IMR-90 (cell line): ENCODE measurements at regions not wholly inside any gene's neighbourhood (a gene's known extent, or its start where the extent isn't known, plus 50 kb on each side); places are given as distances from the start of the nearest gene placed in this dataset.
"Not testable (repeated sequence)": the region's sequence is repeated elsewhere in the genome, so short reads cannot be mapped to it uniquely, and the experiment has no call there.

Experiments used
- ATAC-seq: fragments of 200-7000 bp; cut with Tn5 transposase; 2 replicates; pipeline ENCODE4 v1.9.1; 2020; ENCODE audit warnings: low read depth, mild to moderate bottlenecking, moderate library complexity
- BruUV-seq: library from RNA; stranded (reverse); fragments of 400-500 nt; replicated peaks from 2 replicates; lab custom pipeline; 2021; lab: Mats Ljungman, UMichigan
- CTCF ChIA-PET: fragments of 300-600 bp; formaldehyde crosslinking; extraction: SDS; loops from one replicate; lab custom pipeline; 2021; ENCODE audit warnings: antibody characterized with exemption; lab: Yijun Ruan, JAX
- POLR2A ChIA-PET: fragments of 300-600 bp; sonication (Branson Sonifier 250); formaldehyde crosslinking; loops from one replicate; lab custom pipeline; 2022; ENCODE audit warnings: antibody characterized with exemption; ENCODE audit not compliant: unreplicated experiment; lab: Charles Lee
- DNase-seq: peaks from one replicate; pipeline ENCODE4 v3.0.0; 2013
- H2AFZ ChIP-seq: replicated peaks from 2 replicates; pipeline ENCODE3; 2013; ENCODE audit warnings: low read length, mild to moderate bottlenecking; ENCODE audit not compliant: poor library complexity
- H2AK5ac ChIP-seq: 2 replicates; pipeline ENCODE4 v1.6.1; 2013; ENCODE audit warnings: low read depth, low read length, inconsistent platforms
- H2AK9ac ChIP-seq: replicated peaks from 2 replicates; pipeline ENCODE3; 2013; ENCODE audit warnings: mild to moderate bottlenecking, low read depth, low read length, moderate library complexity; ENCODE audit not compliant: poor library complexity
- H2BK120ac ChIP-seq: 2 replicates; pipeline ENCODE4 v1.6.1; 2013; ENCODE audit warnings: low read depth, low read length, inconsistent platforms
- H2BK15ac ChIP-seq: 3 replicates; pipeline ENCODE4 v1.6.1; 2013; ENCODE audit warnings: low read depth, low read length, inconsistent platforms
- H2BK20ac ChIP-seq: 2 replicates; pipeline ENCODE4 v1.6.1; 2013; ENCODE audit warnings: low read depth, mild to moderate bottlenecking, inconsistent platforms, low read length, moderate library complexity
- H2BK5ac ChIP-seq: 2 replicates; pipeline ENCODE4 v1.6.1; 2013; ENCODE audit warnings: mild to moderate bottlenecking, low read depth, low read length, inconsistent platforms; ENCODE audit not compliant: poor library complexity, severe bottlenecking
- H3K14ac ChIP-seq: replicated peaks from 2 replicates; pipeline ENCODE4 v1.6.1; 2013; ENCODE audit warnings: low read depth, low read length, inconsistent platforms
- H3K18ac ChIP-seq: 2 replicates; pipeline ENCODE4 v1.6.1; 2013; ENCODE audit warnings: low read depth, low read length, control low read depth
- H3K23ac ChIP-seq: 2 replicates; pipeline ENCODE4 v1.6.1; 2013; ENCODE audit warnings: low read depth, low read length, inconsistent platforms
- H3K27ac ChIP-seq: 2 replicates; pipeline ENCODE4 v1.5.1; 2013; ENCODE audit warnings: mild to moderate bottlenecking, control low read depth, low read length; ENCODE audit not compliant: insufficient read depth
- H3K27me3 ChIP-seq: 2 replicates; pipeline ENCODE4 v1.6.1; 2013; ENCODE audit warnings: low read length; ENCODE audit not compliant: control insufficient read depth, insufficient read depth
- H3K36me3 ChIP-seq: 2 replicates; pipeline ENCODE4 v1.6.1; 2013; ENCODE audit warnings: low read length, mixed read lengths; ENCODE audit not compliant: control insufficient read depth, insufficient read depth
- H3K4ac ChIP-seq: 2 replicates; pipeline ENCODE4 v1.6.1; 2013; ENCODE audit warnings: low read depth, low read length, inconsistent platforms
- H3K4me1 ChIP-seq: 2 replicates; pipeline ENCODE4 v1.6.1; 2013; ENCODE audit warnings: low read length, mixed read lengths; ENCODE audit not compliant: control insufficient read depth, insufficient read depth
- H3K4me2 ChIP-seq: 2 replicates; pipeline ENCODE4 v1.6.1; 2013; ENCODE audit warnings: low read depth, mild to moderate bottlenecking, control low read depth, low read length, moderate library complexity
- H3K4me3 ChIP-seq: 2 replicates; pipeline ENCODE4 v1.5.1; 2013; ENCODE audit warnings: low read depth, mild to moderate bottlenecking, control low read depth, low read length, moderate library complexity; ENCODE audit not compliant: insufficient read depth
- H3K56ac ChIP-seq: 2 replicates; pipeline ENCODE4 v1.6.1; 2013; ENCODE audit warnings: low read length, inconsistent platforms; ENCODE audit not compliant: insufficient read depth; ENCODE audit errors: extremely low read depth
- H3K79me1 ChIP-seq, 2 experiments: 2 replicates each; pipeline ENCODE4 v1.6.1; 2013; ENCODE audit warnings: low read length in 2 of 2, inconsistent platforms in 1 of 2, low read depth in 1 of 2
- H3K9ac ChIP-seq: 2 replicates; pipeline ENCODE4 v1.6.1; 2013; ENCODE audit warnings: low read depth, low read length, control low read depth
- H3K9me1 ChIP-seq: 2 replicates; pipeline ENCODE4 v1.6.1; 2013; ENCODE audit warnings: low read length, inconsistent platforms; ENCODE audit not compliant: insufficient read depth
- H3K9me3 ChIP-seq: 2 replicates; pipeline ENCODE4 v1.6.1; 2013; ENCODE audit warnings: low read length; ENCODE audit not compliant: control insufficient read depth, insufficient read depth
- H4K20me1 ChIP-seq: 2 replicates; pipeline ENCODE4 v1.6.1; 2013; ENCODE audit warnings: low read length, inconsistent platforms; ENCODE audit not compliant: insufficient read depth
- H4K5ac ChIP-seq: 2 replicates; pipeline ENCODE4 v1.6.1; 2013; ENCODE audit warnings: mild to moderate bottlenecking, low read depth, low read length, control low read depth
- H4K8ac ChIP-seq, 2 experiments: 2 replicates each; pipeline ENCODE4 v1.6.1; 2013; ENCODE audit warnings: low read depth in 2 of 2, low read length in 2 of 2, control low read depth in 1 of 2, inconsistent platforms in 1 of 2
- H4K91ac ChIP-seq: 2 replicates; pipeline ENCODE4 v1.6.1; 2013; ENCODE audit warnings: low read depth, low read length, inconsistent platforms; ENCODE audit not compliant: insufficient read depth
- WGBS, 2 experiments: methylation state at CpG; one replicate each; pipeline versions ENCODE4 v1.1.5 to v1.1.7; 2013; ENCODE audit warnings: missing lambda C conversion rate in 2 of 2; ENCODE audit not compliant: insufficient read length in 1 of 2; ENCODE audit errors: extremely low coverage in 2 of 2; 5-methylcytosine and 5-hydroxymethylcytosine counted together
- dilution Hi-C: fragments of 300-500 bp; cut with HindIII; formaldehyde crosslinking; loops from one replicate; pipeline ENCODE4 v1.14.3; 2018; ENCODE audit warnings: low sequenced_read_pairs; ENCODE audit not compliant: unreplicated experiment
- in situ Hi-C: fragments of 300-500 bp; cut with MboI; formaldehyde crosslinking; loops from 3 replicates; pipeline ENCODE4 v1.14.3; 2019; ENCODE audit warnings: low sequenced_read_pairs, inconsistent platforms, mixed read lengths
- intact Hi-C: fragments of 100-400 bp; cut with micrococcal nuclease; formaldehyde crosslinking; loops from 2 replicates; pipeline ENCODE4 v1.10.0; 2022

GRCh38 chr1:30458730-30459485 lies 264.5 kb downstream of the MATN1 start:
- H2BK15ac ChIP-seq, DNase-seq, H2BK20ac ChIP-seq, intact Hi-C loops, H3K4me2 ChIP-seq, H4K5ac ChIP-seq, POLR2A ChIA-PET, CTCF ChIA-PET, H3K9me1 ChIP-seq, in situ Hi-C loops, H3K36me3 ChIP-seq, BruUV-seq, H3K14ac ChIP-seq, H3K9me3 ChIP-seq, H3K18ac ChIP-seq, H3K79me1 ChIP-seq, H2AK5ac ChIP-seq, H3K4me3 ChIP-seq, H3K4ac ChIP-seq, H4K20me1 ChIP-seq, H3K56ac ChIP-seq, H3K27me3 ChIP-seq, H2BK5ac ChIP-seq, H3K9ac ChIP-seq, H3K27ac ChIP-seq, dilution Hi-C loops, H2BK120ac ChIP-seq, H2AK9ac ChIP-seq, H3K4me1 ChIP-seq, H4K91ac ChIP-seq, ATAC-seq, H4K8ac ChIP-seq, H2AFZ ChIP-seq, H3K23ac ChIP-seq: not testable (repeated sequence)
- WGBS, 2 experiments: 42% methylated on average over 4 of the region's 13 CpGs; no CpG with 5 or more reads in 1 of the 2 experiments
